ENCODE measurements at regions not wholly inside any gene's neighbourhood (a gene's known extent, or its start where the extent isn't known, plus 50 kb on each side); places are given as distances from the start of the nearest gene placed in this dataset.
"Not testable (repeated sequence)": the region's sequence is repeated elsewhere in the genome, so short reads cannot be mapped to it uniquely, and the experiment has no call there.

GRCh38 chr4:62449538-62449937 is 1249.4 kb downstream of the ADGRL3 start:
- H3K36me3 ChIP-seq, result no peaks in the 10 kb centered on the region
- peaks cover 0 to 4% of the 10 kb centered on the region in 2 donors for H3K9me3 ChIP-seq
- DNase-seq, result no peak
- no peaks in the 10 kb centered on the region for H3K4me1 ChIP-seq
- WGBS, 2 donors (ENCODE audit: low coverage in 1 of 2), result 57 to 83% methylated on average over 1 to 2 of the region's 2 CpGs
- H3K27ac ChIP-seq, result no peak overlapping the region
- H3K27me3 ChIP-seq, result no peaks in the 10 kb centered on the region
- H3K4me3 ChIP-seq, result no peak overlapping the region
- intact Hi-C loops (cut with DNase I; ENCODE audit: low total_unique reads) (no loop called here), in situ Hi-C loops (cut with MboI; ENCODE audit: low pct_ligation_motif_present in 1 of 4, low pct_unique_long_range_greater_than_20kb in 1 of 4, low sequenced_read_pairs in 3 of 4) (no loop called here)
- TF ChIP-seq EP300 (IDR thresholded peaks at IDR 0.05; ENCODE audit: low read depth) (no peak), POLR2AphosphoS5 (IDR thresholded peaks at IDR 0.05) (no peak), CTCF (IDR thresholded peaks at IDR 0.05) (no peak), POLR2A (IDR thresholded peaks at IDR 0.05) (no peak)

- no peaks in the 10 kb centered on the region for H3K27me3 ChIP-seq
- intact Hi-C loops (cut with DNase I; ENCODE audit: low total_unique reads) (no loop called here), in situ Hi-C loops (cut with MboI; ENCODE audit: low pct_ligation_motif_present in 1 of 4, low pct_unique_long_range_greater_than_20kb in 1 of 4, low sequenced_read_pairs in 3 of 4) (no loop called here)
- H3K4me1 ChIP-seq, result no peaks in the 10 kb centered on the region
- TF ChIP-seq CTCF (IDR thresholded peaks at IDR 0.05) (no peak), EP300 (IDR thresholded peaks at IDR 0.05; ENCODE audit: low read depth) (no peak), POLR2A (IDR thresholded peaks at IDR 0.05) (no peak), POLR2AphosphoS5 (IDR thresholded peaks at IDR 0.05) (no peak)
- no peaks in the 10 kb centered on the region for H3K36me3 ChIP-seq
- no peak overlapping the region for H3K27ac ChIP-seq
- no peak for DNase-seq
- peaks cover 0 to 4% of the 10 kb centered on the region in 2 donors for H3K9me3 ChIP-seq
- WGBS, 2 donors (ENCODE audit: low coverage in 1 of 2), result 35 to 46% methylated on average over 1 to 2 of the region's 2 CpGs
- no peak overlapping the region for H3K4me3 ChIP-seq
Observed at GRCh38 chr4:62448911-62449310, 1248.8 kb downstream of the ADGRL3 start.

- DNase-seq, result no peak
- Histone ChIP-seq H3K4me1 (no peaks in the 10 kb centered on the region), H3K27ac (no peak overlapping the region), H3K27me3 (no peaks in the 10 kb centered on the region), H3K9me3 (no peaks in the 10 kb centered on the region), H3K36me3 (no peaks in the 10 kb centered on the region), H3K4me3 (no peak overlapping the region)
- intact Hi-C loops (cut with DNase I; ENCODE audit: low total_unique reads) (no loop called here), in situ Hi-C loops (cut with MboI; ENCODE audit: low pct_ligation_motif_present in 1 of 4, low pct_unique_long_range_greater_than_20kb in 1 of 4, low sequenced_read_pairs in 3 of 4) (no loop called here)
- TF ChIP-seq EP300 (IDR thresholded peaks at IDR 0.05; ENCODE audit: low read depth), result no peak
- TF ChIP-seq POLR2AphosphoS5 (IDR thresholded peaks at IDR 0.05), result no peak
- TF ChIP-seq POLR2A (IDR thresholded peaks at IDR 0.05), result no peak
- TF ChIP-seq CTCF (IDR thresholded peaks at IDR 0.05), result no peak
- WGBS, 2 donors (ENCODE audit: low coverage in 1 of 2), result 62 to 85% methylated on average over 3 of the region's 3 CpGs
Observed at GRCh38 chr4:62439051-62439450, 1238.9 kb downstream of the ADGRL3 start.

- Histone ChIP-seq H3K4me1 (no peaks in the 10 kb centered on the region), H3K27me3 (no peaks in the 10 kb centered on the region), H3K4me3 (no peak overlapping the region), H3K27ac (no peak overlapping the region), H3K9me3 (no peaks in the 10 kb centered on the region), H3K36me3 (no peaks in the 10 kb centered on the region)
- intact Hi-C loops (cut with DNase I; ENCODE audit: low total_unique reads), result no loop called here
- no peak for TF ChIP-seq POLR2A (IDR thresholded peaks at IDR 0.05)
- in situ Hi-C loops (cut with MboI; ENCODE audit: low pct_ligation_motif_present in 1 of 4, low pct_unique_long_range_greater_than_20kb in 1 of 4, low sequenced_read_pairs in 3 of 4), result no loop called here
- DNase-seq, result no peak
Observed at GRCh38 chr4:62434921-62435320, 1234.8 kb downstream of the ADGRL3 start.

- H3K9me3 ChIP-seq; H3K4me3 ChIP-seq; DNase-seq; H3K36me3 ChIP-seq; intact Hi-C loops (cut with DNase I; ENCODE audit: low total_unique reads); H3K27ac ChIP-seq; in situ Hi-C loops (cut with MboI; ENCODE audit: low pct_ligation_motif_present in 1 of 4, low pct_unique_long_range_greater_than_20kb in 1 of 4, low sequenced_read_pairs in 3 of 4); H3K4me1 ChIP-seq; H3K27me3 ChIP-seq: not testable (repeated sequence)
- WGBS, 2 donors (ENCODE audit: low coverage in 1 of 2), result 91% methylated on average over 8 of the region's 8 CpGs; no CpG with 5 or more reads in 1 of the 2 donors
Observed at GRCh38 chr4:62431513-62432231, 1231.5 kb downstream of the ADGRL3 start.
